ENCODE measurements at regions not wholly inside any gene's neighbourhood (a gene's known extent, or its start where the extent isn't known, plus 50 kb on each side); places are given as distances from the start of the nearest gene placed in this dataset.

GRCh38 chr2:41728788-41729338, 319.0 kb upstream of the PKDCC start:
- TF ChIP-seq CTCF (IDR thresholded peaks at IDR 0.05) = no peak
- intact Hi-C loops (cut with DNase I, micrococcal nuclease) = no loop called here
- ATAC-seq (no peak), DNase-seq (no peak)
- H3K36me3 ChIP-seq (ENCODE audit: low read depth) = no peaks in the 10 kb centered on the region
- no peaks in the 10 kb centered on the region for H3K4me1 ChIP-seq (ENCODE audit: low read depth)
- H3K9me3 ChIP-seq = no peaks in the 10 kb centered on the region
- H3K4me3 ChIP-seq = no peak overlapping the region

GRCh38 chr2:41729800-41730364, 317.9 kb upstream of the PKDCC start:
- H3K36me3 ChIP-seq (ENCODE audit: low read depth) = no peaks in the 10 kb centered on the region
- no peaks in the 10 kb centered on the region for H3K4me1 ChIP-seq (ENCODE audit: low read depth)
- ATAC-seq (no peak), DNase-seq (no peak)
- H3K4me3 ChIP-seq = no peak overlapping the region
- TF ChIP-seq CTCF (IDR thresholded peaks at IDR 0.05) = no peak
- H3K9me3 ChIP-seq = no peaks in the 10 kb centered on the region
- intact Hi-C loops (cut with DNase I, micrococcal nuclease) = no loop called here

- ATAC-seq (no peak), DNase-seq (no peak)
- intact Hi-C loops (cut with DNase I, micrococcal nuclease) = no loop called here
- H3K4me1 ChIP-seq (ENCODE audit: low read depth) = no peaks in the 10 kb centered on the region
- no peak for TF ChIP-seq CTCF (IDR thresholded peaks at IDR 0.05)
- no peaks in the 10 kb centered on the region for H3K36me3 ChIP-seq (ENCODE audit: low read depth)
- no peak overlapping the region for H3K4me3 ChIP-seq
- H3K9me3 ChIP-seq = no peaks in the 10 kb centered on the region
Observed at GRCh38 chr2:41735006-41735405, 312.8 kb upstream of the PKDCC start.

- no peak overlapping the region for H3K4me3 ChIP-seq
- H3K9me3 ChIP-seq = no peaks in the 10 kb centered on the region
- H3K4me1 ChIP-seq (ENCODE audit: low read depth) = no peaks in the 10 kb centered on the region
- no peaks in the 10 kb centered on the region for H3K36me3 ChIP-seq (ENCODE audit: low read depth)
- intact Hi-C loops (cut with DNase I, micrococcal nuclease) = no loop called here
- no peak for TF ChIP-seq CTCF (IDR thresholded peaks at IDR 0.05)
- ATAC-seq (no peak), DNase-seq (no peak)
Observed at GRCh38 chr2:41735476-41735875, 312.3 kb upstream of the PKDCC start.

- DNase-seq = no peak
- no peaks in the 10 kb centered on the region for H3K4me1 ChIP-seq (ENCODE audit: low read depth)
- intact Hi-C loops (cut with DNase I, micrococcal nuclease) = no loop called here
- no peak overlapping the region for H3K4me3 ChIP-seq
- no peaks in the 10 kb centered on the region for H3K36me3 ChIP-seq (ENCODE audit: low read depth)
- TF ChIP-seq CTCF (IDR thresholded peaks at IDR 0.05) = no peak
- no peak for ATAC-seq
- H3K9me3 ChIP-seq = no peaks in the 10 kb centered on the region
Observed at GRCh38 chr2:41736105-41736567, 311.7 kb upstream of the PKDCC start.

GRCh38 chr2:41736586-41736985, 311.2 kb upstream of the PKDCC start:
- intact Hi-C loops (cut with DNase I, micrococcal nuclease) = no loop called here
- TF ChIP-seq CTCF (IDR thresholded peaks at IDR 0.05) = no peak
- H3K4me3 ChIP-seq = no peak overlapping the region
- no peaks in the 10 kb centered on the region for H3K4me1 ChIP-seq (ENCODE audit: low read depth)
- ATAC-seq (no peak), DNase-seq (no peak)
- H3K9me3 ChIP-seq = no peaks in the 10 kb centered on the region
- no peaks in the 10 kb centered on the region for H3K36me3 ChIP-seq (ENCODE audit: low read depth)
